ENCODE measurements at regions not wholly inside any gene's neighbourhood (a gene's known extent, or its start where the extent isn't known, plus 50 kb on each side); places are given as distances from the start of the nearest gene placed in this dataset.

DNA sequence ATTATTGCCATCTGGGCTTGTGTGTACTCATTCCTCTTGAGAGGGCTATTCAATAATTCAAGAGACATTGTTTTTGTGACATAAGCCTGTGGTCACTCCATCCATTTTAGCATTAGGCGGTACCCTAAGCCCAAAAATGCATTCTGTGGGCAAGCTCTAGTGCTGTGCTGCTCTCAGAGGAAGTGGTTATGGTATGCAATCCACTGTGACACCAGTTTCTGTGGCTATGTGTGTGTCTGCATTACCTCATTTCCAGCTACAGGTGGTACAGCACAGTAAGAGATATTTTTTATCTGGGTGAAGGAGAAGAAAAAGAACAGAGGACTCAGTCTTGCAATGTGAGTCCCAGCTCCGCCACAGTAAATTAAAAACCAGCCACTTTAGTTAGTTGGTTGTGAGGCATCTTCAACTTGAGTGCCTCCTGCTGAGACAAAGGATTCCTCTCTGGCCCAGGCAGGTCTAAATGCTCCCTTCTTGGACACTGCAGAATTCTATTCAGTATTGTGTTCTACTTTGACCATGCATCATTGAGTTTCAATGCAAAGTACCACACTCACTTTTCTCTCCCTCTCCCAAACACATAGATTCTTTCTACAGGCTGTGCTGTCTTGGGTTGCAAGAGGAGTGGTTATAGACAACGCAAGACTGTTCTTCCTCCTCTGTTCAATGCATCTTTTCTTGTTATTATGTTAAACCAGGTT is 777.8 kb upstream of the BRINP3 start:
- H3K27ac ChIP-seq: no peak overlapping the region
- H3K9me3 ChIP-seq (ENCODE audit: low read depth, low read length): peaks cover 2% of the 10 kb centered on the region; the same call in 1 of the 2 replicates
- no peaks in the 10 kb centered on the region for H3K36me3 ChIP-seq (ENCODE audit: insufficient read depth, low read length)
- H3K4me3 ChIP-seq: no peak overlapping the region
- no peak overlapping the region for H3K9ac ChIP-seq (ENCODE audit: insufficient read length)
- TF ChIP-seq POLR2AphosphoS5 (IDR thresholded peaks at IDR 0.05; ENCODE audit: borderline replicate concordance, low read depth, low read length): no peak
- no peak for TF ChIP-seq FOXP2 (optimal IDR thresholded peaks at IDR 0.05; ENCODE audit: control extremely low read depth, extremely low read length, insufficient read depth)
- no peak for TF ChIP-seq EZH2 (IDR thresholded peaks at IDR 0.05)
- no peak for DNase-seq (ENCODE audit: low read depth, low spot score)

DNA sequence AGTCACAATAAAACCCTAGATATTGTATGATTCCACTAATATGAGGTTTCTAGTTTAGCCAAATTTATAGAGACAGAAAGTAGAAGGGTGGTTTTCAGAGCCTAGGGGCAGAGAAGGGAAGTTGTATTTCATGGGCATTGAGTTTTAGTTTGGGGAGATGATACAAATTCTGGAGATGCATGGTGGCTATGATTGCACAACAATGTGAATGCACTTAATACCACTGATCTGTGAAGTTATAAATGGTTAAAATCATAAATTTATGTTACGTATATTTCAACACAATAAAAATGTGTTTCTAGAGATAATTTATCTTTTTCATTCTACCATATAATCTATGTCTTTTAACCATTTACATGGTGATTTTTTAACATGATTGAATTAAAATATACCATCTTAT is 779.3 kb upstream of the BRINP3 start:
- H3K27ac ChIP-seq: peak overlapping the region; percentile 26; the same call in 1 of the 2 replicates
- H3K36me3 ChIP-seq (ENCODE audit: insufficient read depth, low read length): no peaks in the 10 kb centered on the region
- no peak overlapping the region for H3K9ac ChIP-seq (ENCODE audit: insufficient read length)
- DNase-seq (ENCODE audit: low read depth, low spot score): peak; percentile 14
- no peak overlapping the region for H3K4me3 ChIP-seq
- TF ChIP-seq EZH2 (IDR thresholded peaks at IDR 0.05): no peak
- TF ChIP-seq FOXP2 (optimal IDR thresholded peaks at IDR 0.05; ENCODE audit: control extremely low read depth, extremely low read length, insufficient read depth): no peak
- no peak for TF ChIP-seq POLR2AphosphoS5 (IDR thresholded peaks at IDR 0.05; ENCODE audit: borderline replicate concordance, low read depth, low read length)
- H3K9me3 ChIP-seq (ENCODE audit: low read depth, low read length): peaks cover 2% of the 10 kb centered on the region; the same call in 1 of the 2 replicates

DNA sequence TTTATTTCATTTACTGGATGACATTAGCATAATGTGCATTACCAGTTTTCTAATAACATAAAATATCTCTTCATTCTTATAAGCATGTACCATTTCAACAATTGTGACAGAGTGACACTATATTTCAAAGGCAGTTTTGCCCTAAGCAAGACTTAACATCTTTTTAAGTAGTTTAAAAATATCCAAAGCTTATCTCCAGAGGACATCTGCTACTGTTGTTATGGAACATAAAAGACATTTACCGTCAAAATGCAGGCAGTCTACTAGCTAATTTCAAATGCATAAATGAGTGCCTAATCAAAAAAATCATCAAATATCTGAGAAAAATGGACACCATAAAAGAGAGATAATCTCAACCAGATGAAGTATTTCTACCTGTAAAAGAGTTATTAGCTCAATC is 782.4 kb upstream of the BRINP3 start:
- Histone ChIP-seq H3K36me3 (ENCODE audit: insufficient read depth, low read length) (no peaks in the 10 kb centered on the region), H3K9me3 (ENCODE audit: low read depth, low read length) (peaks cover under 1% of the 10 kb centered on the region; the same call in 1 of the 2 replicates), H3K9ac (ENCODE audit: insufficient read length) (no peak overlapping the region), H3K27ac (no peak overlapping the region), H3K4me3 (no peak overlapping the region)
- no peak for TF ChIP-seq EZH2 (IDR thresholded peaks at IDR 0.05)
- TF ChIP-seq POLR2AphosphoS5 (IDR thresholded peaks at IDR 0.05; ENCODE audit: borderline replicate concordance, low read depth, low read length): no peak
- TF ChIP-seq FOXP2 (optimal IDR thresholded peaks at IDR 0.05; ENCODE audit: control extremely low read depth, extremely low read length, insufficient read depth): no peak
- DNase-seq (ENCODE audit: low read depth, low spot score): no peak

DNA sequence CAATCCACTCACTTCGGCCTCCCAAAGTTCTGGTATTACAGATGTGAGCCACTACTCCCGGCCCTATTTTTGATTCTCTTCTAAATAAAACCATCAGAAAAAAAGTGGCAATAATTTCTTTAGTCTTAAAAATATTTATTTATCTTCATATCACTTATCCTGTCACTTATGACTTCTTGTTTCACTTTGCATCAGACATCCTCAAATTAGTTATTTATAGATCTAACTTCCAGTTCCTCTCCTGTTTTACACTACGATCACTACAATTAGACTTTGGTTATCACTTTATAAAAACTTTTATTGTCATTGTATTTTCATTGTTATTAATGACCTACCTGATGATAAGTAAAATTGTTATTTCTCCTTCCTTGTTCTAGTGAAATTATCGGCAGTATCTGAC is 783.4 kb upstream of the BRINP3 start:
- Histone ChIP-seq H3K36me3 (ENCODE audit: insufficient read depth, low read length) (no peaks in the 10 kb centered on the region), H3K4me3 (no peak overlapping the region), H3K27ac (no peak overlapping the region), H3K9ac (ENCODE audit: insufficient read length) (no peak overlapping the region), H3K9me3 (ENCODE audit: low read depth, low read length) (no peaks in the 10 kb centered on the region; the same call in 1 of the 2 replicates)
- DNase-seq (ENCODE audit: low read depth, low spot score): no peak
- TF ChIP-seq POLR2AphosphoS5 (IDR thresholded peaks at IDR 0.05; ENCODE audit: borderline replicate concordance, low read depth, low read length): no peak
- no peak for TF ChIP-seq FOXP2 (optimal IDR thresholded peaks at IDR 0.05; ENCODE audit: control extremely low read depth, extremely low read length, insufficient read depth)
- TF ChIP-seq EZH2 (IDR thresholded peaks at IDR 0.05): no peak

DNA sequence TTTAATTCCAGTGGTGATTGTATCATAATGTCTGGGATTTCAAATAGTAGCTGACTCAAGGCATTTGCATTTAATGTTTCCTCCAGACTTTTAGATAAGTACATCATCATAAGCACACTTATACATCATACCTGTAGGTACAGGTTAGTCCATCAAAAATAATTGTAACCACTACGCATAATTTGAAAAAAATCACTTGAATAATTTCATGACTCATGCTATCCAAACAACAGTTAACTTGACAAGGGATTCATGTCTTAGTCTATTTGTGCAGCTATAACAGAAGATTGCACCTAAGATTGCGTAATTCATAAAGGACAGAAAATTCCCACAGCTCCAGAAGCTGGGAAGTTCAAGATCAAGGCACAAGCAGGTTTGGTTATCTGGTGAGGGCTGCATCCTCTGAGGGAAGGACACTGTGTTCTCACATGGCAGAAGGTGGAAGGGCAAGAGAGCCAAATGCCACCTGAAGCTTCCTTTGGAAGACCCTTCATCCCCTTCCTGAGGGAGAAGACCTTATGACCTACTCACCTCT is 801.7 kb upstream of the BRINP3 start:
- Histone ChIP-seq H3K9me3 (ENCODE audit: low read depth, low read length) (no peaks in the 10 kb centered on the region; the same call in 1 of the 2 replicates), H3K9ac (ENCODE audit: insufficient read length) (no peak overlapping the region), H3K36me3 (ENCODE audit: insufficient read depth, low read length) (no peaks in the 10 kb centered on the region), H3K27ac (no peak overlapping the region), H3K4me3 (no peak overlapping the region)
- no peak for DNase-seq (ENCODE audit: low read depth, low spot score)
- TF ChIP-seq POLR2AphosphoS5 (IDR thresholded peaks at IDR 0.05; ENCODE audit: borderline replicate concordance, low read depth, low read length) (no peak), EZH2 (IDR thresholded peaks at IDR 0.05) (no peak), FOXP2 (optimal IDR thresholded peaks at IDR 0.05; ENCODE audit: control extremely low read depth, extremely low read length, insufficient read depth) (no peak)

DNA sequence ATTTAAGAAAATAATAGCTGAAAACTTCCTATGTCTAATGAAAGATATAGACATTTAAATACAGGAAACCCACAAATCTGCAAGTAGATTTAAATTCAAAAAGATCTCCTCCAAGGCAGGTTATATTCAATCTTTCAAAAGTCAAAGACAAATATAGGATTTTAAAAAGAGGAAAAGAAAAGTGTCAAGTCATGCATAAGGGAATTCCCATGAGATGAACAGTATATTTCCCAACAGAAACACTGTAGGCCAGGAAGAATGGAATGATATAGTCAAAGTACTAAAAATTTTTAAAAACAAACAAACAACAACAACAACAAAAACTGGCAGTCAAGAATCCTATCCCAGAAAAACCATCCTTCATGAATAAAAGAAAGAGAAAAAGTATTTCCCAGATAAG is 806.5 kb upstream of the BRINP3 start:
- TF ChIP-seq POLR2AphosphoS5 (IDR thresholded peaks at IDR 0.05; ENCODE audit: borderline replicate concordance, low read depth, low read length): no peak
- TF ChIP-seq FOXP2 (optimal IDR thresholded peaks at IDR 0.05; ENCODE audit: control extremely low read depth, extremely low read length, insufficient read depth): no peak
- no peak for TF ChIP-seq EZH2 (IDR thresholded peaks at IDR 0.05)
- DNase-seq (ENCODE audit: low read depth, low spot score): no peak

DNA sequence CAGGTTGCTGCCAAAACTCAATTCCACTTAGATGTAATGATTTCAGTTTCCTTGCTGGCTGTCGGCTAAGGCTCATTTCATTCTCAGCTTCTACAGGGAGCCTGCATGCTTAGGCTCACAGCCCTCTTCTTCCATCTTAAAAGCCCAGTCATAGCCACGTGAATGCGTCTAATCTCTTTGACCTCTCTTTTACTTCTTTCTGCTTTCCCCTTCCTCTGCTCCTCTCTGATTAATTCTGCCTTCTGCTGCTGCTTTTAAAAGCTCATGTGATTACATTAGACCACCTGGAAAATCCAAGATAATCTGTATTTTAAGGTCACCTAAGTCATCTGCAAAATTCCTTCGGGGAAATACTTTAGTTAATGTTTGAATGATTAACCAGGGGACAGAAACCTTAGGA is 812.8 kb upstream of the BRINP3 start:
- Histone ChIP-seq H3K27ac (no peak overlapping the region), H3K36me3 (ENCODE audit: insufficient read depth, low read length) (no peaks in the 10 kb centered on the region), H3K9me3 (ENCODE audit: low read depth, low read length) (no peaks in the 10 kb centered on the region), H3K4me3 (no peak overlapping the region), H3K9ac (ENCODE audit: insufficient read length) (no peak overlapping the region)
- TF ChIP-seq EZH2 (IDR thresholded peaks at IDR 0.05): no peak
- no peak for TF ChIP-seq FOXP2 (optimal IDR thresholded peaks at IDR 0.05; ENCODE audit: control extremely low read depth, extremely low read length, insufficient read depth)
- no peak for TF ChIP-seq POLR2AphosphoS5 (IDR thresholded peaks at IDR 0.05; ENCODE audit: borderline replicate concordance, low read depth, low read length)
- no peak for DNase-seq (ENCODE audit: low read depth, low spot score)

More for the DNA sequence above, 806.5 kb upstream of the BRINP3 start:
- Histone ChIP-seq H3K4me3 (no peak overlapping the region), H3K27ac (no peak overlapping the region), H3K9ac (ENCODE audit: insufficient read length) (no peak overlapping the region), H3K36me3 (ENCODE audit: insufficient read depth, low read length) (no peaks in the 10 kb centered on the region), H3K9me3 (ENCODE audit: low read depth, low read length) (no peaks in the 10 kb centered on the region; the same call in 1 of the 2 replicates)

DNA sequence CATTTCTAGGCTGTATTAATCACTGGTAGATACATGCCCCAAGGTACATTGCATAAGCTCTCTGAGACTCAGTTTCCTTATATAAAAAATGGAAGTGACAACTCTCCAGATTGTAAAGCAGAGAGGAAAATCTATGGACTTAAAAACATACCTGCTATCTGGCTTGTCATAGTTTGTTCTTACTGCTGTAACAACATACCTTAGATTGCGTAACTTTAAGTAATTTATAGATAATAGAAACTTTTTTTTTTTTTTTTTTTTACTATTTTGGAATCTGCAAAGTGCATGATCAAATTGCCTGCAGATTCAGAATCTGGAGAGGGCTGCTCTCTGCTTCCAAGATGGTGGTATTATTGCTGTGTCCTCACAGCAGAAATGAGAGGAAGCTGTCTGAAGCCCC is 827.7 kb upstream of the BRINP3 start:
- TF ChIP-seq FOXP2 (optimal IDR thresholded peaks at IDR 0.05; ENCODE audit: control extremely low read depth, extremely low read length, insufficient read depth) (no peak), EZH2 (IDR thresholded peaks at IDR 0.05) (no peak), POLR2AphosphoS5 (IDR thresholded peaks at IDR 0.05; ENCODE audit: borderline replicate concordance, low read depth, low read length) (no peak)
- Histone ChIP-seq H3K9me3 (ENCODE audit: low read depth, low read length) (no peaks in the 10 kb centered on the region), H3K9ac (ENCODE audit: insufficient read length) (no peak overlapping the region), H3K36me3 (ENCODE audit: insufficient read depth, low read length) (no peaks in the 10 kb centered on the region), H3K27ac (no peak overlapping the region), H3K4me3 (no peak overlapping the region)
- DNase-seq (ENCODE audit: low read depth, low spot score): no peak
